GM18858 (cell line): ENCODE measurements at regions not wholly inside any gene's neighbourhood (a gene's known extent, or its start where the extent isn't known, plus 50 kb on each side); places are given as distances from the start of the nearest gene placed in this dataset.

Experiments used
- ATAC-seq: cut with Tn5 transposase; IDR thresholded peaks from one replicate; pipeline ENCODE4 v1.9.1; 2021; ENCODE audit not compliant: unreplicated experiment

DNA sequence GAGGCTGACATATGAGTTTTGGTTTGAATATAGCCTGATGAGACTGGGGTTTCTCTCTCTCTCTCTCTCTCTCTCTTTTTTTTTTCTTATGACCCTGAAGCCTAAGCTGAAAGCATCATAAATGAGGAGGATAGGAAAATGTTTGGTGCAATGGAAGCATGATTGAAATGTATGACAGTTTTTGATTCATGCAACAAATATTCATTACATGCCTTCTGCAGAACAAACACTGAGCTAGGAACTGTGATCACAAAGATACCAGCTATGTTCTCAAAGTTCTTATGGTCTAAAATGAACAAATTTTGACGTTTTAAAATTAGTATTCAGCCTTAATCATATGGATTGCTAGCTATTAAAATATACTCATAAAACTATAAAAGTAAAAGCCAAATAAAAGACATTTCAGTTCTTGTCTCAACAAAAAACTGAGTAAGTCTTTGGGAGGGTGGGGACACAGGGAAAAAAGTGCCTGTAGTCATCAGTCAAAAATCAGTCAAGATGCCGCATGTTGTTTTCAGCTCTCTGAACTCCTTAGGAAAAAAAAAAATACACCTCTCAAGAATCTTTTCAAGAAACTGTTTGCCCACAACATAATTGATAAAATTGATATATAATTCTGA lies 57.2 kb downstream of the NKX6-1 start:
- no peak for ATAC-seq

DNA sequence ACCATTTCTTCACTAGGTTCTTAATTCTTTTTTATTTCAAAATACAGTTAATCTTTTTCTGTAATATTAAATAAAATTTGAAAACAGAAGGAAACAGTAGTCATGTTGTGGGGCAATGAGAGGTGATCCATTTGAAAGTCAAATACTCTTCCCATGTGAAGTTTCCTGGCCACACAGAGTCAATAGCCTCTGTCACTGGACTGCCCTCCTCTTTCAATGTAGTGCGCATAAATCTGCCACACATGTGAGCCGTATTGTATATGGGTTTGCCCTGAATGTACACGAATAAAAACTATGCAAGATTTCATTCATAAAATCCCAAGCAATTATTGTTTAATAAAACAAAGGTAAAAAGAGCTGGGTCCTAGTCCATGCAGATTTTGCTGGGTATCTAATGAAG lies 59.1 kb downstream of the NKX6-1 start:
- no peak for ATAC-seq

DNA sequence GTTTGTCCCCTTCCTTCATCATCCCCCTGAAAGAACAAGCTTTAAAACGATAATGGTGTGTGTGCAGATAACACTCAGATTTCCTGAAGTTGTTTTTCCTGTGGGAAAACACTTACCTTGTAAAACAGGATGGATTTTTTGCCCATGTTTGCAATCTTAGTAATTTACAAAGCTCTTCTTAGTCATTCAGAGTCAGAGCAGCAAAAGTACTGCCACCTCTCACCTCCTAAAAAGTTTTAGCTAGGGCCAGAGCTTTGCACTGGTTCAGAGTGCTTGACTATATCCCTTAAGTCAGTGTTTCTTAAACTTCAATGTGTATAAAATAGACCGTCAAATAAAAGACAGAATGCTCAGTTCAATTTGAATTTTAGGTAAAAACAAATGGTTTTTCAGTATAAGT lies 62.3 kb downstream of the NKX6-1 start:
- no peak for ATAC-seq

DNA sequence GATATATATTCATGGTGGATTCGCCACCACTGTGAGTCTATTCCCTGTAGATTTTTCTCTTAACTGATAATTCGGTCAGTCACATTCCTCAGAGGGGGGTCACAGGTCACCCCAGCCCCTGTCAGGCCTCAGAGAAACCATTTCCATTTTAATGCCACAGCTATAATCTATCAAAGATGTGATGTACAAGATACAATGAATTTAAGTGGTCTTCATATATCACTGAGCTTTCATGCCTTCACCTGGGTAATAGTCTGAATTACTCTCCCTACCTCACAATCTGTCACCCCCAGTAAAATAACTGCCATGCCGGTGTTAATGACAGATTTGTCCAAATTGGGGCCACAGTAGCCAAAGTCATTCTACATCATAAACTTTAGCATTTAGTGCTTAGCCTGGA lies 64.7 kb downstream of the NKX6-1 start:
- ATAC-seq, result no peak

DNA sequence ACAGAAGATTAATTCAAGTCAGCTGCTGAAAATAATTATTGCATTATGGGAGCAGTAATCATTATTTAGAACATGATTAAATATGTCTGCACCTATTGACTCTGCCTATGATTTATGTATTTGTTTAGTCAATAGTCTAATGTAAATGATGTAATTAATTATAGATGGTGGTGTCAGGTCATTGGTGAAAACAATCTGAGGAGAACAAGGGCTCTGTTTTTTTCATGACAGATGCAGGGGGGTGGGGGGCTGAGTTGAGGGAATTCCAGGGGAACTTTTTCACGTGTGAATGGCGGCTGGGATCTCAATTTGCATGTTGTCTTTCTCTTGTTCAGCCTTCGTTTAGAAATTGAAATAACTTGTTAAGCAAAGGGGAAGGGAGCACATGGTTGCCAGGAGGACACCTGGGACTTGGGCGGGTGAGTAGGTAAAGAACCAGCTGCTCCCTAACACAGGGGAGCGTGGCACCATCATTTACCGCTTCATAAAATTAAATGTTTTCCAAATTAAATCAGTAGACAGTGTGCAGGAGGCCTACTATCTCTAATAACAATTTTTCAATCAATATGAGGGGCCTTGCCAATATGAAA lies 65.4 kb downstream of the NKX6-1 start:
- ATAC-seq, result no peak

DNA sequence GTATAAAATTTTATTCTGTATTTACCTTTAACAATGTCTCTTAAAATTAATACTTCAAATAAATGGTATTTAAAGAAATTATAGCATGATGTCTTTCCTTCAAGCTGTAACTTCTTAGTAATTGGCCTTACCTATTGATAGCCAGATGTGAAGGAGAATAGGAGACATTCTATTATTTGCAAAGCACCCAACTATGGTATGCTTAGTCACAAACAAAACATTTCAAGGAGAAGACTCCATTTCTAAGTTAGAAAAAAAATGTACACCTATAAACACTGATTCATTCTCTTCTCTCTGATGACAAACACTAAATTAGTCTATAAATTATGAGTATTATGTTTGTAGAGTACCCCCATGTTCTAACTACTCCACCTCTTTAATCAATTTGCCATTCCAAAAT lies 66.4 kb downstream of the NKX6-1 start:
- no peak for ATAC-seq

DNA sequence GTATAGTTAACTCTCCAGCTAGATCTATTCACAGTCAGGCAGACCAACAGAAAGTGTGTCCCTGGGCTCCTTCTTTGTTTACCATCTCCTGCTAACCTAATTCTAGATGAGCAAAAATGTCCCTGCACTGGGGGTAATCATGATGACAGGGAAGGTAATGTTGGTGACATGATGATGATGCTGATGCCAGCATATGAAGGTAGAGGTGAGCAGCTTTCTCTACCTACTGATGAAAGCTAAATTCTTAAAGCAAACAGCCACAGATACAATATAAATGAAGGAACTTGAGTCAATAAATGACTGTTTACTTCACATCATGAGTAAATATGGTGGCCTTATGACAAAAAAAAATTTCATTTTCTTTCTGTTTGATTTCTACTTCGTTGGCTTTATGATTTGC lies 78.5 kb downstream of the NKX6-1 start:
- no peak for ATAC-seq

DNA sequence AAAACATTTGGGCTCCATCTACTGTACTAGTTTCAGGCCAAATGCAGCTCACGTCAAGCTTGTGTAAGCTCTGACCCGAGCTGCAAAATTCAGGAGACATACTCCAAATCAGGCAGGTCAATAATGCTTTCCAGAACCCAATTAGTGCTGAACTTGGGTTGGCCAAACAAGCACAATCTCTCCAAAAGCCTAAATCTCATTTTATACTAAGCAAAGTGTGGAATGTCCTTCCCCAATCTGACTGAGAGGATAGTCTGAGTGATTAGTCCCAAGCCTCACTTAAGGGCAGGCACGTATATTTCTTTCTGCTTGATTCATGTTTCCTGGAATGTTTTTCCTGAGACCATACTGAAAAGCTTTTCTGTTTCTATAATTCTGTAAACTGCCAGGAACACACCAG lies 79.9 kb downstream of the NKX6-1 start:
- ATAC-seq, result no peak

DNA sequence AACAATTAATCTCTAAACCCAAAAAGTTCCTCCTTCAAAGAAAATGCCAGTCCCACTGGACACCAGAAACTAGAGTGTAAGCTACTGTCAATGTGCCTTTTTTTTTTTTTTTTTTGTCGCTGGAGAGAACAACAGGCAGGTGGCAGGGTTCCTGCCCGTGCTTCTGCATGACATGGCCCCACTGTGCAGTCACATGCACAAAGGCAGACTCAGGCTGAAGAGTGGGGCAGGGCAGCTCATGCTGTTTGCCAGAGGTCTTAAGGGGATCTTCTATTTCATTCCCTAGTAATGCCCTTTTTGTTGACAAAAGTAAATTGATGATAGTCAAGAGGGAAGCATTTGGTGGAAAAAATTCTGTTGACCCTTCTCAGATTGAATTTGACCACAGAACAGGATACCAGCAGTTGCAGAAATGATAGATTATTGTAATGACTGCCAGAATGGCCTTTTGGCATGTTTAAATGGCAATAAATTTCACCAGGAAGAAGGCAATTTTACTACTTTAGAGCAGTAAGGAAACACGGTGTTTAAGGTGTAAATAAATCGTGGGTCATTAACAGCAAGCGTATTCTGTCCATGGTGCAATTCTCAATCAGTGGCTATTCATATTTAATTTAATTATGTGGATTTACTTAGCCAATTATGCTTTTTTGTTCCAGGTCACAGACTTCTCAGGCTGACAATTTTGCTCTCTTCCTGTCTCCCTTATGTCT lies 80.9 kb downstream of the NKX6-1 start:
- ATAC-seq, result no peak

DNA sequence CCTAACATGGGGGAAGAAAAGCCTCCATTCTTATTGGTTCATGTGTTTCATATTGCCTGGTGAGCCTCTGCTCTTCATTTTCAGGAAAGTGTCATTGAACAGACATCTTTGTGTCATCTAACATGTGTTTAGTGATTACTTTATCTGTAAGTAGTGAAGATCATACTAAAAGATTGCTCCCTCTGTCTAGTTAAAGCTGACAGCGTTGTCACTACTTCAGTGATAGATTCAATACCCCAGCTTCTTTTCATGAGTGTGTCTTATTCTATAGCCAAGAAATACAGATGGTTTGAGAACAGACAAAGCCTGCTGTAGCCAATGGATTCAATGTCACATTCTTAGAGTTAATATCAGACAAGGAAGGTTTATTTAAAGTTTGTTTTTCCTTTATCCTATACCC lies 85.1 kb downstream of the NKX6-1 start:
- ATAC-seq, result no peak

DNA sequence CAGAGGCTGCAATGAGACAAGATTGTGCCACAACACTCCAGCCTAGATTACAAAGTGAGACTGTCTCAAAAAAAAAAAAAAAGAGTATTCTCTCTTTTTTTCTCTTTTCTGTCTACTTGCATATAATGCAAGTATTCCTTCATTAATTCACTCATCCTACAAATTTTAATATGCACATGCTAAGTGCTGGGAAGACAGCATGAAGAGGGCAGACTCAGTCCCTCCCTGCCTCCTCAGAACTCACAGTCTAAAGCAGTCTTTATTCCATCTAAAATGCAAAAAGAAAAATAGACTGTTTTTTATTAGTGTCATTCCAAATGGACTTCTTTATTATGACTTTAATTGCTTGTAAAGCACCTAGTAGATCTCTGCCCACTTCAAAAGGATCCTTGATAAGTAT lies 85.6 kb downstream of the NKX6-1 start:
- ATAC-seq, result no peak

DNA sequence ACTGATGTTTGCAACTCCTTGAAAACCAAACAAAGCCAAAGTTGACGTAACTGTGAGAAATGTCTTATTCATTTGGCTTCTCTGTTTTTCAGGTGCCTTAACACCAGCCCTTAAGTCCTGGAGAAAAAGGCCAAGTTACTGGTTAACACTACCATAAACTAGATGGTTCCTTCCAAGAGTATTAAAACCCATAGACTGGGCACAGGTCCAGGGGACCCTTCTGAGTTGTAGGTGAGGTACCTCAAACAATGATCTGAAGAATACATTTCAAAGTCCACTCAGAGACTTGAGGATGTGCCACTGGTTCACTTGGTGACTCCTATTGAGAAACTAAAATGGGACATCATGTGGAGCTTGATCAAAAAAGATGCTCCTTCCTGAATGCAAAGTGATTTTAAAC lies 87.0 kb downstream of the NKX6-1 start:
- no peak for ATAC-seq

DNA sequence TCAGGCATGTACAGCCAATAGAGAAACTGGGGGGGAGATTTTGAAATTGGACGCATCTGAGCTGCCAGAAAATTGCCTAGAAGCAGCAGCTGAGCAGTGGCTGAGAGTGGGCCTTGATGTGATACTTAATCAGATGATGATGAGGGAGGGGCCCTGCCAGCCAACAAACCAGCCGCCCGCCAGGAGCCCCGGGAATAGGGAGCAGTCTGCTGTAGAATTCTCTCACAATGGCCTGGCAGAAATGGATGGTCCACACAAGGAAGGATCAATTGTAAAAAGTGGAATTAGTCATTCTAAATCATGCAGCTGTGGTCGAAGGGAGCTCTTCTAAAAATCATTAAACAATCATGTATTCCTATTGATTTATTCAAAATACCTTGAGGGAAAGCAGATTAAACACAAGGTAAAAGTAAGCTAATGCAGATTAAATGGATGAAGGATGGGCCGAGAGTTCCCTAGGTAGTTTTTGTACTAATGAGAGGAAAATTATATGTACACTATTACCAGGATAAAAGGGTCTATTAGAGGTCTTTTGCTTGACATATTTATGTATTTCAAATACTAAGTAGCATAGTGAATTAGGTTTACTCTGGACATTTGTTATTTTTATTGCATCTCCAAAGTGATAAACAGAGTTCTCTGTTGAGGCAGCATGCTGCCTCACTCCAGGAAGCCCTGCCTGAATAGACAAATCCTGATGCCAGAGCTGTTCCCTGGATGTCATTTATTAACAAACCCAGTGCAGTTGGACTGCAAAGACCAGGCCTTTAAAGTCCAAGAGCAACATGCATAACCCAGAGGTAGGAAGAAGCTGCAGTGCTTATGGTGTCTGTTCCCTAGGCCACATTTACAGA lies 91.3 kb downstream of the NKX6-1 start:
- no peak for ATAC-seq

DNA sequence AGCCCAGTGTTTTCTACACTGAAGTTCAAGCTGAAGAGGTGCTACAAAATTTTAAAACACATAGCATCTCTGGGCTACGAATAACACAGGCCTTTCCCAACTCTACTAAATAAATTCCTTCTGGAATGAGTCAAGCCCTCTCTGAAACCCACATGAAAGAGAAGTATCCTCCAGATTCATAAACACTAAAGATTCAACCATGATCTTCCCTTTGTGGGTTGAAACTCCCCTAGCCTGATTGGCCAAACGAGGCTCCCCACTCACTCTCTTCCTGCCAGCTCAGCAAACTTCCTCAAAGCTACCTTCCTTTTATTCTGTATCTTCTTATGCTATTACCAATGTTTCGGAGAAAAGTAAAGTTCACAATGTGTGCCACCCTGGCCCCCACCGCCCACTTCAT lies 95.4 kb downstream of the NKX6-1 start:
- no peak for ATAC-seq

DNA sequence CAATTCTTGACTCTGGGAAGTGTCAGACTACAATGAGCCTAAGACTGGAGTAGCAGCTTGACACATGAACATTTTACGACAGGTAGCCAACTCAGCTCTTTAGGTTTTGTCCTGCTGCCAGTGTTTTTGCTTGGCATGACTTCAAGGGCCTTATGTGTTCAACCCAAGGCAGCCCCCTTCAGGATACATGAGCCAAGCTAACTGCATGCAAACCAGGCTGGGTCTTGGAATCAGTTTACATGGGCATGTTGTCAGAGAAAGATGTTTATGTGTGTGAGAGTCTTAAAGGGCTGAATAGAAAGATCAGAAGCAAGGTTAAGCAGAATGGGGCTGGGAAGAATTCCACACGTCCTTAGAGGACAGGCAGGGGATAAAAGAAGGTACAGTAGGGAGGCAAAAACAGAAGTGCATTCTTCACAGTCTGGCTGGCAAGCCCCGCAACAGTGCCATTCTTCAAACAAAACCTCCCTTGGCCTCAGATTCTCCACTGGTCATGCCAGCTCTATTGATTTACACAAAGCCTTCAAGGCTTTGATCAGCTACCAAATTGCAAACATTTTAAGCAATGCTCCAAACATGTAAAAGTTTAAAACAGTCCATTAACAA lies 97.3 kb downstream of the NKX6-1 start:
- ATAC-seq, result no peak

DNA sequence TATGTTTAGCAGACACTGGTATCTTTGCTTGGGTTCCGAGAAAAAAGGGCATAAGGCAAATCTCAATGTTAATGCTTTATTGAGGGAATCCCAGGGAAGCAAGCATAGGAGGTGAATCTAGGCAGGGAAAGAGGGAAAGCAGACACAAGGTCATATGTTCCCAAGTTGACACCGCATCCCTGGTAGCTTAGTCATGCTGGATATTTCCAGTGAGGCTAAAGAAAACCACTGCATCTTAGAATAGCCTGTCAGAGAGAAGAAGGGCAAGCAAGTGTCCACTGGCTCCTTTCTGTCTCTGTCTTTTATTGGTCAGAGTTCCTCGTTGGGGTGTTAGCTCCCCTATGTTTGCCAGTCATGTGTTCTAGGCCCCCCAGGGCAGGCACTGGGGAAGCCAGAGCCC lies 104.7 kb downstream of the NKX6-1 start:
- no peak for ATAC-seq

DNA sequence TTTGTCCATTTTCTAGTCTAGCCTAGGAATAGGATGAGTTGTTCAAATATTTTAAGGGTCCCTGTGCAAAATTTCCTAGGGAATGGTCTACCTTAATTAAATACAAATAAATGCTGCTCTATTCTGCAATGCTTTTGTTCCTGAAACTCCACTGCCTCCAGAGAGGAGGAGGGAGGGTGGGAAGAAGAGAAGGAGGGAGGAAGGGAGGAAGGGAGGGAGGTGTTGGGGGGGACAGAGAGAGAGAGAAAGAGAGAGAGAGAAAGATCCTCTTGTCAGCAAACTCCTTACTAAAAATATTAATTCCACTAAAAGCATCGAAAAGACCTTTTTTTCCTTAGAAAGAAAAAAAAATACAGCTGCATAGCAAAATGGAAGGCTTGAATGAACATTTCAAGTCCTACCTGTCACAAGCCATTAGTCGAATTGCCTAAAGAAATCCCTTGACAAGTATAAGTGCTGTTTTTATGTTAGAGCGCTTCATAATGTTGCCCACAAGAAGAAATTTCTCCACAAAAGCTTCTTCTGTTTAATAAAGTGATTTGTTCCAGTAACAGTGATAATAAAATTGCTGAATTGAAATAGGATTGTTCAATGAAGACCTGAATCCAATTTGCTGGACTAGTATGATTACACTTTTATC lies 106.0 kb downstream of the NKX6-1 start:
- ATAC-seq, result no peak

DNA sequence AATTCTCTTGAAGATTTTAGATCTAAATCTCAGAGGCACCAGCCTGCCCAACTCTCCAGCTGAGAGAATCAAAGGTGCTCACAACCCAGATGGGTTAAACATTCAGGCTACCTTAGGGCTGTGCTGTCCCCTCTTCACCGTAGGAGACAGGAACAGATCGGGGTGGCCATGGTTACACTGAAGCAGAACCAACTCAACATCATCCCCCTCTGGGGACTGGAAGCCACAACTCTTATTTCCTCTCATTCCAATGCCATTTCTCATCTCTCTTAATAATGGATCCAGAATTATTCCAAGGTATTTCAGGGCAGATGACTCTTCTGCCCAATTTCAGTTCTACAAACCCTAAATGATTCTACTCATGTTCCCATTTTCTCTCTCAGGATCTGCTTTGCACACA lies 109.7 kb downstream of the NKX6-1 start:
- ATAC-seq, result no peak

DNA sequence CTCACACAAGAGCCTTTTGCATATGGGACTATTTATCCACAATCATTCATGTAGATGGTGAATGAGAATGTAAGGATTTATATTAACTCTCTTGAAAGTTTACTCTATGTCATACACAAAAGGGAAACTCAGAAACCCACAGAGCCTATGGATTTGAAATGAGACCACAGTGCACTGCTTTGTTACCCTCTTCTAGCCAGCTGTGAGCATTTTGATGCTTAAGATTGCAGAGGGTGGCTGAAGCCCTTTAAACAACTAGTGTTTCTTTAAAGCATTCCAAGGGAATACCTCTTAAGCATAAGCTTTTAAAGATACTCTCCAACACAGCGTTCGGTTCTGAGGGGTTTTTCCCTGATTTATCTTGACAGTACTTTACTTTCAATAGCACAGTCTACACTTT lies 113.9 kb downstream of the NKX6-1 start:
- no peak for ATAC-seq

DNA sequence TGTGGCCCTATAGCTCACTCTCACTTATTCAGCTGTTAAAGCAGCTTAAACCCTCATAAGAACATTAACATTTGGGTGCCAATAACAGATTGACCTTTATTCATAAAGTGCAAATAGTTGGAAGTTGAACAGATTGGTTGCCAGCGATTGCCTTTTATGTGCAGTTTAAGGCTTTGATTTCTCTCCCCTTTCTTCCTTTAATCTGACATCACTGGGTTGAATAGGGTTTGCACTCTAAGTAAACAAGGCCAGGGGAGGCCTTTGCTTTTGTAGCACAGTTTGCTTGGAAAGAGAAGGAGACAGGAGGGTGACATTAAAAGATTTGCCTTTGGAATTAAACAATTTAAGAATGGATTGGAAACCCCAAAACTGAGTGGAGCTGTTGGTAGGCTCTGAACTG lies 114.3 kb downstream of the NKX6-1 start:
- ATAC-seq, result no peak

DNA sequence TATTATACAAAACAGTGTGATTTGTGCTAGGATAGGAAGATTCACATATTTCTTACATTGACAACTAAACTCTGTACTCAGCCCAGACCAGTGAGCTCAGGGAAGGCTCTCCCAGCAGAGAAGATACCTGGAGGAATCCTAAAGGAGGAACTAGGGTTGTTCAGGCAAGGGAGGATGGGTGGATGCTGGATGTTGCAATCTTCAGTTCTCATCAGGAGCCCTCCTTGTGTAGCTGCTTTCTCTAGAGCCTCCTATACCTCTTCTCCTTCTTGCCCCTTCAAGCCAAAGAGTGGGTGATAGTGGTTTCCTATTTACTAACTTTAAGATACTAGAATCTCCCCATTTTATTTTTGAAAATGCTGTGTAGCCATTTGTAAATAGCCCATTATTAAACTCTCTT lies 117.3 kb downstream of the NKX6-1 start:
- ATAC-seq, result no peak
